Stomach smooth muscle (tissue), 2 donors: ENCODE measurements at regions not wholly inside any gene's neighbourhood (a gene's known extent, or its start where the extent isn't known, plus 50 kb on each side); places are given as distances from the start of the nearest gene placed in this dataset.

Experiments
- H3K27ac ChIP-seq: one replicate; pipeline ENCODE4 v1.7.0; 2013; ENCODE audit warnings: mild to moderate bottlenecking, low read length, inconsistent platforms
- H3K27me3 ChIP-seq, 2 donors: one replicate each; pipeline ENCODE4 v1.7.0; 2013; ENCODE audit warnings: low read length in 2 of 2; ENCODE audit not compliant: insufficient read depth in 2 of 2, control insufficient read depth in 1 of 2
- H3K36me3 ChIP-seq, 2 donors: one replicate each; pipeline ENCODE4 v1.7.0; 2013; ENCODE audit warnings: low read length in 2 of 2; ENCODE audit not compliant: control insufficient read depth in 2 of 2, insufficient read depth in 2 of 2
- H3K4me1 ChIP-seq: one replicate; pipeline ENCODE4 v1.7.0; 2013; ENCODE audit warnings: low read length; ENCODE audit not compliant: control insufficient read depth, insufficient read depth
- H3K4me3 ChIP-seq, 2 donors: one replicate each; pipeline ENCODE4 v1.7.0; 2013; ENCODE audit warnings: low read length in 2 of 2
- H3K9ac ChIP-seq, 2 donors: one replicate each; pipeline ENCODE4 v1.7.0; 2013; ENCODE audit warnings: low read length in 2 of 2, mild to moderate bottlenecking in 1 of 2
- H3K9me3 ChIP-seq, 2 donors: one replicate each; pipeline ENCODE4 v1.7.0; 2013; ENCODE audit warnings: low read length in 2 of 2; ENCODE audit not compliant: control insufficient read depth in 2 of 2
- donor health status: healthy.
- donor health status: Pancreatic carcinoma.

GRCh38 chr10:94066411-94066810, 72.7 kb downstream of the PLCE1 start:
- Histone ChIP-seq H3K4me3 (no peak overlapping the region), H3K27me3 (no peaks in the 10 kb centered on the region), H3K9ac (no peak overlapping the region), H3K9me3 (no peaks in the 10 kb centered on the region), H3K27ac (no peak overlapping the region), H3K36me3 (no peaks in the 10 kb centered on the region), H3K4me1 (no peaks in the 10 kb centered on the region)

GRCh38 chr10:94069884-94070283, 76.2 kb downstream of the PLCE1 start:
- H3K4me3 ChIP-seq: no peak overlapping the region
- H3K27ac ChIP-seq: no peak overlapping the region
- no peaks in the 10 kb centered on the region for H3K4me1 ChIP-seq
- H3K36me3 ChIP-seq: no peaks in the 10 kb centered on the region
- no peak overlapping the region for H3K9ac ChIP-seq
- no peaks in the 10 kb centered on the region for H3K27me3 ChIP-seq
- H3K9me3 ChIP-seq: no peaks in the 10 kb centered on the region

- Histone ChIP-seq H3K4me3 (no peak overlapping the region), H3K4me1 (peaks cover 9% of the 10 kb centered on the region), H3K27ac (no peak overlapping the region), H3K36me3 (no peaks in the 10 kb centered on the region), H3K9me3 (no peaks in the 10 kb centered on the region), H3K9ac (no peak overlapping the region), H3K27me3 (no peaks in the 10 kb centered on the region)
Measured at GRCh38 chr10:94074462-94074861, 80.7 kb downstream of the PLCE1 start.

GRCh38 chr10:94075506-94075905, 81.8 kb downstream of the PLCE1 start:
- Histone ChIP-seq H3K36me3 (no peaks in the 10 kb centered on the region), H3K9me3 (no peaks in the 10 kb centered on the region), H3K4me3 (no peak overlapping the region), H3K9ac (no peak overlapping the region), H3K27ac (no peak overlapping the region), H3K4me1 (peaks cover 9% of the 10 kb centered on the region), H3K27me3 (no peaks in the 10 kb centered on the region)

- Histone ChIP-seq H3K9ac (no peak overlapping the region), H3K27ac (no peak overlapping the region), H3K36me3 (no peaks in the 10 kb centered on the region), H3K4me1 (peaks cover 9% of the 10 kb centered on the region), H3K27me3 (no peaks in the 10 kb centered on the region), H3K4me3 (peak overlapping the region in 1 of 2 donors; percentile 30), H3K9me3 (no peaks in the 10 kb centered on the region)
Measured at GRCh38 chr10:94076325-94076841, 82.7 kb downstream of the PLCE1 start.

GRCh38 chr10:94077042-94077441, 83.3 kb downstream of the PLCE1 start:
- H3K27ac ChIP-seq: no peak overlapping the region
- H3K27me3 ChIP-seq: no peaks in the 10 kb centered on the region
- H3K4me3 ChIP-seq: no peak overlapping the region
- no peaks in the 10 kb centered on the region for H3K36me3 ChIP-seq
- no peak overlapping the region for H3K9ac ChIP-seq
- H3K4me1 ChIP-seq: peaks cover 9% of the 10 kb centered on the region
- peaks cover 0 to 3% of the 10 kb centered on the region in 2 donors for H3K9me3 ChIP-seq

GRCh38 chr10:94080108-94080507, 86.4 kb downstream of the PLCE1 start:
- H3K4me1 ChIP-seq: peaks cover 11% of the 10 kb centered on the region

GRCh38 chr10:94083662-94084265, 90.0 kb downstream of the PLCE1 start:
- peaks cover 15% of the 10 kb centered on the region for H3K4me1 ChIP-seq
- H3K27me3 ChIP-seq: no peaks in the 10 kb centered on the region
- H3K4me3 ChIP-seq: no peak overlapping the region
- H3K9ac ChIP-seq: no peak overlapping the region
- no peak overlapping the region for H3K27ac ChIP-seq
- no peaks in the 10 kb centered on the region for H3K36me3 ChIP-seq
- peaks cover 0 to 6% of the 10 kb centered on the region in 2 donors for H3K9me3 ChIP-seq

More at GRCh38 chr10:94080108-94080507, 86.4 kb downstream of the PLCE1 start:
- H3K4me3 ChIP-seq: no peak overlapping the region
- peaks cover 0 to 6% of the 10 kb centered on the region in 2 donors for H3K9me3 ChIP-seq
- no peaks in the 10 kb centered on the region for H3K27me3 ChIP-seq
- no peaks in the 10 kb centered on the region for H3K36me3 ChIP-seq
- H3K9ac ChIP-seq: no peak overlapping the region
- no peak overlapping the region for H3K27ac ChIP-seq

GRCh38 chr10:94084344-94084743, 90.6 kb downstream of the PLCE1 start:
- Histone ChIP-seq H3K9ac (no peak overlapping the region), H3K4me1 (peaks cover 15% of the 10 kb centered on the region)

GRCh38 chr10:94085288-94085687, 91.6 kb downstream of the PLCE1 start:
- Histone ChIP-seq H3K27ac (peak overlapping the region; percentile 11), H3K4me1 (peaks cover 15% of the 10 kb centered on the region), H3K9ac (no peak overlapping the region), H3K4me3 (no peak overlapping the region), H3K9me3 (peaks cover 0 to 6% of the 10 kb centered on the region in 2 donors), H3K27me3 (no peaks in the 10 kb centered on the region), H3K36me3 (no peaks in the 10 kb centered on the region)

More at GRCh38 chr10:94084344-94084743, 90.6 kb downstream of the PLCE1 start:
- Histone ChIP-seq H3K27ac (no peak overlapping the region), H3K36me3 (no peaks in the 10 kb centered on the region), H3K9me3 (peaks cover 0 to 6% of the 10 kb centered on the region in 2 donors), H3K27me3 (no peaks in the 10 kb centered on the region), H3K4me3 (no peak overlapping the region)

GRCh38 chr10:94085766-94086437, 92.2 kb downstream of the PLCE1 start:
- Histone ChIP-seq H3K4me3 (no peak overlapping the region), H3K27me3 (no peaks in the 10 kb centered on the region), H3K9ac (no peak overlapping the region), H3K9me3 (peaks cover 0 to 6% of the 10 kb centered on the region in 2 donors), H3K36me3 (no peaks in the 10 kb centered on the region), H3K4me1 (peaks cover 15% of the 10 kb centered on the region), H3K27ac (no peak overlapping the region)
